HG02938 (cell line): ENCODE measurements at regions not wholly inside any gene's neighbourhood (a gene's known extent, or its start where the extent isn't known, plus 50 kb on each side); places are given as distances from the start of the nearest gene placed in this dataset.

Experiments used
- ATAC-seq: cut with Tn5 transposase; IDR thresholded peaks from one replicate; pipeline ENCODE4 v1.9.1; 2021; ENCODE audit warnings: mild to moderate bottlenecking, moderate library complexity; ENCODE audit not compliant: unreplicated experiment

GRCh38 chrY:12981074-12981473 lies 76.4 kb downstream of the DDX3Y start:
- no peak for ATAC-seq

- ATAC-seq, result no peak
These were observed 77.7 kb downstream of the DDX3Y start for GRCh38 chrY:12982249-12982829.

GRCh38 chrY:12984637-12985344 lies 80.1 kb downstream of the DDX3Y start:
- ATAC-seq, result no peak

GRCh38 chrY:13017493-13017892 lies 112.8 kb downstream of the DDX3Y start:
- no peak for ATAC-seq

GRCh38 chrY:13019486-13019885 lies 114.8 kb downstream of the DDX3Y start:
- no peak for ATAC-seq

- peak; percentile 62 for ATAC-seq
These were observed 116.2 kb downstream of the DDX3Y start for GRCh38 chrY:13020839-13021238.

GRCh38 chrY:13023607-13024006 lies 118.9 kb downstream of the DDX3Y start:
- ATAC-seq, result no peak

GRCh38 chrY:13024447-13024846 lies 119.8 kb downstream of the DDX3Y start:
- no peak for ATAC-seq

- ATAC-seq, result no peak
These were observed 122.2 kb downstream of the DDX3Y start for GRCh38 chrY:13026906-13027305.

- no peak for ATAC-seq
These were observed 135.6 kb downstream of the DDX3Y start for GRCh38 chrY:13040232-13040631.

GRCh38 chrY:13053501-13053900 lies 148.8 kb downstream of the DDX3Y start:
- no peak for ATAC-seq

- no peak for ATAC-seq
These were observed 161.7 kb downstream of the DDX3Y start for GRCh38 chrY:13066372-13066771.

GRCh38 chrY:13068696-13069095 lies 164.0 kb downstream of the DDX3Y start:
- ATAC-seq, result no peak

GRCh38 chrY:13069111-13069510 lies 164.4 kb downstream of the DDX3Y start:
- no peak for ATAC-seq

GRCh38 chrY:13082748-13083147 lies 178.1 kb downstream of the DDX3Y start:
- ATAC-seq, result no peak

- no peak for ATAC-seq
These were observed 186.9 kb downstream of the DDX3Y start for GRCh38 chrY:13091575-13091974.

GRCh38 chrY:13092986-13093385 lies 188.3 kb downstream of the DDX3Y start:
- no peak for ATAC-seq

- ATAC-seq, result no peak
These were observed 188.8 kb downstream of the DDX3Y start for GRCh38 chrY:13093461-13093860.

- no peak for ATAC-seq
These were observed 189.7 kb downstream of the DDX3Y start for GRCh38 chrY:13094411-13094810.

GRCh38 chrY:13094904-13095600 lies 190.4 kb downstream of the DDX3Y start:
- no peak for ATAC-seq

- peak; percentile 88 for ATAC-seq
These were observed 222.3 kb downstream of the DDX3Y start for GRCh38 chrY:13126881-13127456.

- peak; percentile 68 for ATAC-seq
These were observed 222.8 kb downstream of the DDX3Y start for GRCh38 chrY:13127476-13127875.
